Loucy (cell line): ENCODE measurements at regions not wholly inside any gene's neighbourhood (a gene's known extent, or its start where the extent isn't known, plus 50 kb on each side); places are given as distances from the start of the nearest gene placed in this dataset.

Experiments
- EZH2phosphoT487 ChIP-seq: fragments of 200-600 bp; IDR thresholded peaks from 2 replicates; pipeline ENCODE4 v1.6.1; 2018; ENCODE audit warnings: antibody characterized with exemption, mild to moderate bottlenecking, moderate library complexity, borderline replicate concordance
- TF ChIP-seq, protein P1 (sequence below): fragments of 200-600 bp; sonication (generic); conservative IDR thresholded peaks from 2 replicates; pipeline ENCODE4 v1.5.1; 2014; ENCODE audit warnings: mild to moderate bottlenecking, antibody characterized with exemption, low read length

- TF ChIP-seq, protein P1, sequence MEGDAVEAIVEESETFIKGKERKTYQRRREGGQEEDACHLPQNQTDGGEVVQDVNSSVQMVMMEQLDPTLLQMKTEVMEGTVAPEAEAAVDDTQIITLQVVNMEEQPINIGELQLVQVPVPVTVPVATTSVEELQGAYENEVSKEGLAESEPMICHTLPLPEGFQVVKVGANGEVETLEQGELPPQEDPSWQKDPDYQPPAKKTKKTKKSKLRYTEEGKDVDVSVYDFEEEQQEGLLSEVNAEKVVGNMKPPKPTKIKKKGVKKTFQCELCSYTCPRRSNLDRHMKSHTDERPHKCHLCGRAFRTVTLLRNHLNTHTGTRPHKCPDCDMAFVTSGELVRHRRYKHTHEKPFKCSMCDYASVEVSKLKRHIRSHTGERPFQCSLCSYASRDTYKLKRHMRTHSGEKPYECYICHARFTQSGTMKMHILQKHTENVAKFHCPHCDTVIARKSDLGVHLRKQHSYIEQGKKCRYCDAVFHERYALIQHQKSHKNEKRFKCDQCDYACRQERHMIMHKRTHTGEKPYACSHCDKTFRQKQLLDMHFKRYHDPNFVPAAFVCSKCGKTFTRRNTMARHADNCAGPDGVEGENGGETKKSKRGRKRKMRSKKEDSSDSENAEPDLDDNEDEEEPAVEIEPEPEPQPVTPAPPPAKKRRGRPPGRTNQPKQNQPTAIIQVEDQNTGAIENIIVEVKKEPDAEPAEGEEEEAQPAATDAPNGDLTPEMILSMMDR, result no peak
- TF ChIP-seq EZH2phosphoT487, result no peak
Measured at GRCh38 chr12:3929875-3930615, 56.8 kb upstream of the PARP11 start.
